B cell (primary cell): ENCODE measurements at regions not wholly inside any gene's neighbourhood (a gene's known extent, or its start where the extent isn't known, plus 50 kb on each side); places are given as distances from the start of the nearest gene placed in this dataset.

Source experiments
- ATAC-seq: fragments of 200-7000 bp; cut with Tn5 transposase; one replicate; pipeline ENCODE4 v1.10.0; 2021; ENCODE audit warnings: low read depth, mild to moderate bottlenecking, moderate number of reproducible peaks, moderate library complexity
- CTCF ChIA-PET: fragments of 350-600 bp; sonication (Branson Sonifier 250); formaldehyde crosslinking; loops from one replicate; lab custom pipeline; 2021; ENCODE audit warnings: antibody characterized with exemption, inconsistent platforms; lab: Charles Lee
- POLR2A ChIA-PET: fragments of 350-600 bp; sonication (Branson Sonifier 250); formaldehyde crosslinking; loops from one replicate; lab custom pipeline; 2021; ENCODE audit warnings: antibody characterized with exemption; lab: Charles Lee
- DNase-seq: peaks from one replicate; pipeline ENCODE4 v3.0.0; 2013
- H2AFZ ChIP-seq: 2 replicates; pipeline ENCODE4 v1.6.1; 2012; ENCODE audit warnings: mild to moderate bottlenecking, low read depth, low read length; ENCODE audit not compliant: insufficient read depth, poor library complexity, severe bottlenecking
- H3K27ac ChIP-seq, 2 donors: 1 replicate in 1 of 2; 2 replicates in 1 of 2; pipeline ENCODE4 v1.5.1; 2012 to 2013; ENCODE audit warnings: low read length in 2 of 2, mild to moderate bottlenecking in 2 of 2, moderate library complexity in 1 of 2
- H3K27me3 ChIP-seq, 4 experiments: fragments of 200-600 bp in 1 of 4; sonication (generic) in 1 of 4; replicated peaks in 1 of 4; 1 replicate in 2 of 4; 2 replicates in 2 of 4; pipeline versions ENCODE4 v1.6.1 to v1.7.0; 2013 to 2016; ENCODE audit warnings: low read length in 3 of 4, mild to moderate bottlenecking in 2 of 4, mixed read lengths in 1 of 4, moderate library complexity in 1 of 4; ENCODE audit not compliant: insufficient read depth in 4 of 4, control insufficient read depth in 3 of 4; ENCODE audit errors: control extremely low read depth in 1 of 4
- H3K36me3 ChIP-seq, 2 experiments: replicated peaks in 1 of 2; 1 replicate in 1 of 2; 2 replicates in 1 of 2; pipeline versions ENCODE4 v1.6.1 to v1.7.1; 2013; ENCODE audit warnings: low read length in 1 of 2; ENCODE audit not compliant: insufficient read depth in 2 of 2, control insufficient read depth in 1 of 2; ENCODE audit errors: control extremely low read depth in 1 of 2, extremely low read depth in 1 of 2
- H3K4me1 ChIP-seq, 2 donors: fragments of 200-600 bp in 1 of 2; sonication (generic) in 1 of 2; 1 replicate in 1 of 2; 2 replicates in 1 of 2; pipeline versions ENCODE4 v1.5.1 to v1.6.1; 2013 to 2017; ENCODE audit warnings: low read length in 2 of 2; ENCODE audit not compliant: control insufficient read depth in 2 of 2, insufficient read depth in 2 of 2
- H3K4me2 ChIP-seq: replicated peaks from 2 replicates; pipeline ENCODE3; 2012; ENCODE audit warnings: mild to moderate bottlenecking, low read depth, low read length; ENCODE audit not compliant: poor library complexity, severe bottlenecking
- H3K4me3 ChIP-seq, 5 experiments: fragments of 200-600 bp in 1 of 5; sonication (generic) in 1 of 5; 1 replicate in 3 of 5; 2 replicates in 2 of 5; pipeline versions ENCODE4 v1.5.1 to v1.7.0; 2011 to 2016; ENCODE audit warnings: low read length in 4 of 5, mild to moderate bottlenecking in 4 of 5, low read depth in 2 of 5, control low read depth in 1 of 5, moderate library complexity in 1 of 5; ENCODE audit not compliant: insufficient read depth in 1 of 5; ENCODE audit errors: control extremely low read depth in 1 of 5, extremely low read depth in 1 of 5
- H3K79me2 ChIP-seq: fragments of 200-600 bp; sonication (generic); one replicate; pipeline ENCODE4 v1.6.0; 2016; ENCODE audit warnings: low read length; ENCODE audit not compliant: control insufficient read depth, insufficient read depth
- H3K9ac ChIP-seq: fragments of 200-600 bp; sonication (generic); 2 replicates; pipeline ENCODE4 v1.6.1; 2017; ENCODE audit warnings: mild to moderate bottlenecking, low read length, moderate library complexity
- H3K9me3 ChIP-seq, 3 donors: one replicate each; pipeline versions ENCODE4 v1.6.1 to v1.7.1; 2013; ENCODE audit warnings: low read length in 2 of 3; ENCODE audit not compliant: control insufficient read depth in 2 of 3, insufficient read depth in 1 of 3; ENCODE audit errors: control extremely low read depth in 1 of 3
- H4K20me1 ChIP-seq: 2 replicates; pipeline ENCODE4 v1.6.0; 2012; ENCODE audit warnings: mild to moderate bottlenecking, low read length; ENCODE audit not compliant: insufficient read depth, control insufficient read depth, poor library complexity, severe bottlenecking
- H3K27ac Mint-ChIP-seq: one replicate; pipeline ENCODE4 v1.8.0; 2021; ENCODE audit warnings: mixed read lengths
- H3K27me3 Mint-ChIP-seq: one replicate; pipeline ENCODE4 v1.8.0; 2021; ENCODE audit warnings: mixed read lengths
- H3K4me1 Mint-ChIP-seq: one replicate; pipeline ENCODE4 v1.8.0; 2021; ENCODE audit warnings: mixed read lengths
- H3K4me3 Mint-ChIP-seq: one replicate; pipeline ENCODE4 v1.8.0; 2021; ENCODE audit warnings: mixed read lengths
- H3K9me3 Mint-ChIP-seq: one replicate; pipeline ENCODE4 v1.8.0; 2022; ENCODE audit warnings: mixed read lengths; ENCODE audit not compliant: insufficient read depth
- CTCF ChIP-seq: fragments of 200-600 bp; IDR thresholded peaks from one replicate; pipeline ENCODE4 v1.8.0; 2022; ENCODE audit warnings: antibody characterized with exemption, mild to moderate bottlenecking
- EZH2 ChIP-seq: IDR thresholded peaks from 2 replicates; pipeline ENCODE4 v1.6.1; 2012; ENCODE audit warnings: borderline replicate concordance, low read depth, mild to moderate bottlenecking, moderate library complexity, low read length; ENCODE audit not compliant: insufficient read depth, poor library complexity, severe bottlenecking
- WGBS: methylation state at CpG from one replicate; pipeline ENCODE4 v1.1.5; 2013; ENCODE audit warnings: missing lambda C conversion rate; ENCODE audit not compliant: insufficient coverage; 5-methylcytosine and 5-hydroxymethylcytosine counted together
- intact Hi-C: fragments of 100-400 bp; cut with micrococcal nuclease; formaldehyde crosslinking; loops from one replicate; pipeline ENCODE4 v1.10.0; 2022

- H3K9ac ChIP-seq: no peak overlapping the region
- H3K36me3 ChIP-seq: no peaks in the 10 kb centered on the region
- H2AFZ ChIP-seq: no peak overlapping the region
- intact Hi-C loops: no loop called here
- H3K4me1 Mint-ChIP-seq: peaks cover 4% of the 10 kb centered on the region
- H3K4me2 ChIP-seq: no peak overlapping the region
- peaks cover 31% of the 10 kb centered on the region for H3K27me3 Mint-ChIP-seq
- CTCF ChIA-PET: no interaction called here
- no peaks in the 10 kb centered on the region for H3K4me1 ChIP-seq
- POLR2A ChIA-PET: no interaction called here
- no peak for DNase-seq
- H3K9me3 Mint-ChIP-seq: no peaks in the 10 kb centered on the region
- no peak for TF ChIP-seq EZH2
- TF ChIP-seq CTCF: no peak
- WGBS: 92% methylated on average over 7 of the region's 7 CpGs
- H3K27me3 ChIP-seq: peaks cover 0 to 5% (median 0%) of the 10 kb centered on the region in 4 experiments
- H3K4me3 ChIP-seq: no peak overlapping the region
- no peak for ATAC-seq
- H3K27ac ChIP-seq: no peak overlapping the region
- no peak overlapping the region for H3K4me3 Mint-ChIP-seq
- H3K9me3 ChIP-seq: peaks cover 0 to 17% (median 0%) of the 10 kb centered on the region in 3 donors
- H4K20me1 ChIP-seq: no peaks in the 10 kb centered on the region
- H3K27ac Mint-ChIP-seq: no peak overlapping the region
- no peaks in the 10 kb centered on the region for H3K79me2 ChIP-seq
Measured at GRCh38 chr10:43965918-43966570, 317.4 kb upstream of the ZNF32 start.

GRCh38 chr10:43965033-43965917 is 316.6 kb upstream of the ZNF32 start:
- Mint-ChIP-seq H3K9me3 (no peaks in the 10 kb centered on the region), H3K27me3 (peaks cover 31% of the 10 kb centered on the region), H3K4me3 (no peak overlapping the region), H3K4me1 (peaks cover 4% of the 10 kb centered on the region), H3K27ac (no peak overlapping the region)
- Histone ChIP-seq H3K27ac (no peak overlapping the region), H4K20me1 (no peaks in the 10 kb centered on the region), H3K27me3 (peaks cover 0 to 5% (median 0%) of the 10 kb centered on the region in 4 experiments), H3K79me2 (no peaks in the 10 kb centered on the region), H3K9ac (no peak overlapping the region), H3K4me1 (no peaks in the 10 kb centered on the region), H3K36me3 (no peaks in the 10 kb centered on the region), H2AFZ (no peak overlapping the region), H3K4me3 (no peak overlapping the region), H3K9me3 (peaks cover 0 to 17% (median 0%) of the 10 kb centered on the region in 3 donors), H3K4me2 (no peak overlapping the region)
- intact Hi-C loops: no loop called here
- no peak for TF ChIP-seq CTCF
- TF ChIP-seq EZH2: no peak
- DNase-seq: no peak
- WGBS: 0% methylated on average over 9 of the region's 14 CpGs
- CTCF ChIA-PET: no interaction called here
- POLR2A ChIA-PET: no interaction called here
- no peak for ATAC-seq
